GM12872 (cell line): ENCODE measurements at regions not wholly inside any gene's neighbourhood (a gene's known extent, or its start where the extent isn't known, plus 50 kb on each side); places are given as distances from the start of the nearest gene placed in this dataset.
A peak's percentile ranks its signal among the peaks of the same experiment; 100 is the strongest.

Source experiments
- TF ChIP-seq, protein P1 (sequence below): IDR thresholded peaks from 3 replicates; pipeline ENCODE4 v1.5.1; 2011; ENCODE audit warnings: low read depth, mild to moderate bottlenecking, low read length, moderate library complexity; ENCODE audit not compliant: insufficient read depth

DNA sequence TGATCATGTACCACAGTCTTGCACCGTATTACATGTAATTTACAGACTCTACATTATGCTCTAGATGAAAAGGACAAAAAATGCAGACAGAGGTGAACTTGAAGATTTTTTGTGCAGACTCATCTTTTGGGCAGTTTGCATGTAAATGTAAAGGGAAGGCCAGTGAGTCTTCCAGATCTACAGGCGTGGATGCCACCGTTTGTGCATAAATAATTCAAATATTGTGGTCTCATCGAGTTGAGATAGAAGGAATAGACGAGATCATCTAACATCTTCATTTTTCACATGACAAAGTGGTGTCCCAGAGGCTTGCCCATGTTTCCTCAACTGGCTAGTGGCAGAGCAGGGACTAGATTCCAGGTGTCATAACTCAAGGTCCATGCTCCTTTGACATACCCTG is 125.2 kb downstream of the ALX1 start:
- TF ChIP-seq, protein P1, sequence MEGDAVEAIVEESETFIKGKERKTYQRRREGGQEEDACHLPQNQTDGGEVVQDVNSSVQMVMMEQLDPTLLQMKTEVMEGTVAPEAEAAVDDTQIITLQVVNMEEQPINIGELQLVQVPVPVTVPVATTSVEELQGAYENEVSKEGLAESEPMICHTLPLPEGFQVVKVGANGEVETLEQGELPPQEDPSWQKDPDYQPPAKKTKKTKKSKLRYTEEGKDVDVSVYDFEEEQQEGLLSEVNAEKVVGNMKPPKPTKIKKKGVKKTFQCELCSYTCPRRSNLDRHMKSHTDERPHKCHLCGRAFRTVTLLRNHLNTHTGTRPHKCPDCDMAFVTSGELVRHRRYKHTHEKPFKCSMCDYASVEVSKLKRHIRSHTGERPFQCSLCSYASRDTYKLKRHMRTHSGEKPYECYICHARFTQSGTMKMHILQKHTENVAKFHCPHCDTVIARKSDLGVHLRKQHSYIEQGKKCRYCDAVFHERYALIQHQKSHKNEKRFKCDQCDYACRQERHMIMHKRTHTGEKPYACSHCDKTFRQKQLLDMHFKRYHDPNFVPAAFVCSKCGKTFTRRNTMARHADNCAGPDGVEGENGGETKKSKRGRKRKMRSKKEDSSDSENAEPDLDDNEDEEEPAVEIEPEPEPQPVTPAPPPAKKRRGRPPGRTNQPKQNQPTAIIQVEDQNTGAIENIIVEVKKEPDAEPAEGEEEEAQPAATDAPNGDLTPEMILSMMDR: no peak

DNA sequence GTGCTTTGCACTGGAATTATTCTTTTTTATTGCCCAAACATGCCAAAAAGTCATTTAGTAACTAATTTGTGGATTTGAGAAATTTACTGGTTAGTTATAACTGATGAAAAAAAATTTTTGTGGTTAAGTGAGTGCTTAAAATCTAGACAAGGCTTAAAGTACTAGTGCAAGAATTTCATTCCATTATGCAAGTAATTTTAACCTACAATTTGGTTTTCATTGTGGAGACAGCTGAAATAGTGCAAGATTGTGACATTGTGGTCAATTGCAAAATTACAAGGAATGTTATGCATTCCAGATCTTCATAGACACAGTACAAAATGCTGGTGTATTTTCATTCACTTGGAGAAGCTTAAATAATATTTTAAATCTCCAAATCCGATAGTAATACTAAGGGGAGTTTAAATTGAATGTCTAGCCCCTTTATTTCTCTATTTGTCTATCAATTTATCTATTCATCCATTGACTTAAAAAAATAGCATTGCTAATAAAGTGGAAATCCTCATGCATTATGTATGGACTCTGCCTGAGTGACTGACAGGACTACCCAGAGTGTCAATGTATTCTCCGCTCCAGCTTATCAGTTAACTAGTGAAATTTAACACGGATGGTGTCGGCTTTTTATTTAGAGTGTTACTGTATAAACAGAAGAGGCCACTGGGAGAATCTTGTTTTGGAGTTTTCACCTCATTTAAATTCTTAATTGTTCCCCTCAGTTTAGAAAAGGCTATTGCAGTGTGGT is 125.9 kb downstream of the ALX1 start:
- TF ChIP-seq, protein P1: no peak

DNA sequence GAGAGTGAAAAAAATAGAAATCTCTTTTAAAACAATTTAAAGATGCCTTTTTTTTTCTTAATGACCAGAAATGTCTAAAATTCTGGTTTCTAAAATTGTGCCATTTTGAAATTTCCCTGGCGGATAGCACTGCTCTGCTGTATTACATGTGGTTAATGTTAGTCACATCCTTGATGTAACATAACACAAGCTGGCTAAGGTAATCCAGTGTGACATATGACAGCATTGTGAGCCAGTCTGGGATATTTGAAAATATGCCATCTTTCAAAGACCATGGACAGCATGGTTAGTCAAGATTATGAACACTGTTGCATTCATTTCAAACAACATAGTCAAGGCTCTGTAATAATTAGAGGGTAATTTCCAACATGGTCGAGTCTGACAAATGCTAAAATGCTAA is 133.2 kb downstream of the ALX1 start:
- TF ChIP-seq, protein P1: no peak

DNA sequence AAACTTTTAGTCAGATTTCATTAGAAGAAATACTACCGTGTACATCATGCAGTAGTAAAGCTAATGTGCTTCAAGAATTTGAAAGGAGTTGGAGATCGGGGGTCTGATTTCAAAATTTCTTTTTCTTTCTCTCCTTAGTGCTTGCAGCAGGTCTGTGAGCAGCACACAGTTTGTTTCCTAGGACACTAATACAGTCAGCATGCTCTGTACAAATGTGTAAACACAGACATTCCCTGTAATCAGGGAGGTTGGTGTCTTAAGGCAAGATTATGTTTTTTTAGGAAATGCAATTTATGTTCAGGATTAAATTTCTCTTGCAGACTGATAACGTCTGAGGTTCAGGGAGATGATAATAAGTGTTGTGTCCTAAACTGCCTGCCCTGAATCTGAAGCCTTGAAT is 142.7 kb downstream of the ALX1 start:
- TF ChIP-seq, protein P1: no peak

DNA sequence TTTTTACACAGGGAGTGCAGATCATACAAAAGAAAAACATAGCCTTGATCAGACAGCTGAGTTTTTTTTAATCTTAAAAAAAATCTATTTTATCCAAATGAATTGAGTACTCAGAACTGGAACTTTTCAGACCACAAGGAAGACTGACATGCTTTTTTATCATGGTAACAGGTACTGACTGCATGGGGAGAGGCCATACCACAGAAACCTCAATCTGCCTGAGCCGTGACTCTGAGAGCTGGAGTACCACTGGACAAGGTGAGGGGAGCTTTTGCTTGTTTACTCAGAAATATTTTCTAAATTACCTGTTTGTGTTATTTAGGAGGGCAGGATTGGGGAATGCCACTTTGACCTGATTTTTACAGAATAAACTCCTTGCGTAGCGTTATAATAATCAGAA is 143.9 kb downstream of the ALX1 start:
- TF ChIP-seq, protein P1: no peak

DNA sequence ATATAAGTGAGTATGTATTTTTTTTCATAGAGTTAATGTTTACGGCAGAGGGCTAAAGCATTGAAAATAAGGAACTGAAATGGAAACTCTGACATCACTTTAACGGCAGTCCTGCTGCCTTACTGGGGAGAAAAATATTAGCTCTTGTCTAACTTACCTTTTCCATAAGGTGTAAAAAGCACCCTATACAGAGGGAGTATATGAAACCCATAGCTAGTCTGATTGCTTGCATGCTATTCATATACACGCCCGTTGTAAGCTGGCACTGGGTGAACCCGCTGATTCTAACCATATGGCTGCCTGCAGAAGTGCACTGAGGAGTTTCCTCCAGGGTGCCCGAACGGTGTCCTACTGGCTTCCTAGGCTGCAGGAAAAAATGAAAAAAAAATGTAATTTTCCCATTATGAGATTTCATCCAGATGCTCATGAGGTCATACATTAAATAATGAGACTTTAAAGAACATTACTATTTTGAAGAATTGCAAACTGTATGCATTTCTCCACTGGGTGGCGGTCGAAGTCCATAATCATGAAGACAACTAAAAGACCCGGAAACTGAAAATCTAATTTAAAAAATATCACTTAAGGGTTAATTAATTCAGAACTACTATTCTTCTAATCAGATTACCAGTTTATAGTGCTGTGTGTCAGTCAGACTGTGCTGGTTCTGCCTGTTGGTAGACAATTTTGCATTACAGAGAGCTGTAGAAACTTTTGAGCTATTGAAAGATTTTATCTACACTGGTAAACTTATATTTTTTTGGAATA is 144.7 kb downstream of the ALX1 start:
- TF ChIP-seq, protein P1: peak; percentile 52; the same call in 2 of the 3 replicates

DNA sequence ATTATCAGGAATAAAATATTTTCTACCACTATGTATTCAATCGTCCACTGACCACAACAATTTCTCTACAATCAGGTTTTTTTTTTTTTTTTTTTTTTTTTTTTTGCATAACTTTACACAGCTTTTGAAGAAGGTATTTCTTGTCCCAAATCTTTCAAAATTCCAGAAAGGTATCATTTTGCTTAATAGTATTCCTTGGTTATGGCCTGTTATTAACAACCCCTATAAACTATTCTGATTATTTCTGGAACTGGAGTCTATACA is 145.3 kb downstream of the ALX1 start:
- TF ChIP-seq, protein P1: no peak
